GM12865 (cell line): ENCODE measurements at regions not wholly inside any gene's neighbourhood (a gene's known extent, or its start where the extent isn't known, plus 50 kb on each side); places are given as distances from the start of the nearest gene placed in this dataset.

Experiments
- DNase-seq: peaks from one replicate; pipeline ENCODE4 v3.0.0; 2010; ENCODE audit warnings: low read depth
- H3K4me3 ChIP-seq: 2 replicates; pipeline ENCODE4 v1.5.1; 2011; ENCODE audit warnings: mild to moderate bottlenecking, low read depth, low read length, control low read depth
- CTCF ChIP-seq: IDR thresholded peaks from 2 replicates; pipeline ENCODE4 v1.5.1; 2011; ENCODE audit warnings: low read length, control low read depth, low read depth, inconsistent platforms; ENCODE audit not compliant: insufficient read depth; ENCODE audit errors: missing control alignments

DNA sequence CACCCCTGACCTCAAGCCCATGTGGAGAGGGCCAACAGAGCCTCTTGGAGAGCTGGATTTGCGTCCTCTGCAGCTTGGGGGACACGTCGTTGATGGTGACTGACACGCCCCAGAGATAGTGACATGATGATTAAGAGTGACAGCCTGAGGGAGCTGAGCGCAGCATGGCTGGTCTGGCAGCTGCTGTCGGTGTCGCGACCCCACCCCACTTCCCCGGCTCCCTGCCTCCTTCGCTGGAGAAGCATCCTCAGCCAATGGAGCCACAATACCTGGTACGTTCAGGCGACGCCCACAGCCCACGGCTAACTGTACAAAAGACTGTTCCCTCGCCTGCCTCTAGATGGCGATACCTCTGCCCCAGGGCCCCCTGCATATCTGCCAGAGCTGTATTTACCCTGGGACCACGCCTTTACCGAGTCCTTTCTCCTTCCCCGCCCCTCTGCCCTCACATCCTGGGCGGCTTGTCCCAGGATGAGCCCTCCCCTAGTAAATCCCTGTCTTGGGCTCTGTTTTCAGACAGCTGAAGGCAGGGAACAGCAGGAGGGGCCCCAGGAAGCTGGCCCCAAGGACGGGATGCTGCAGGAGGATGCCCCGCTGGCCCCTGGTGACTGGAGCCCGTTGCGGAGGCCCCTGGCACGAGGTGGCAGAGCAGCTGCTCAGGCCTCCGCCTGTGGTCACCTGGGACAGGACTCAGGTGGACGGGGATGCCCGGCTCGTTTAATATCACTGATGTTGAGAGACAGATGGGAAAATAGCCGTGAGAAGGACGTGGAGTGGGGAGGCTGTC is 90.6 kb downstream of the RPS6KA4 start:
- H3K4me3 ChIP-seq, result no peak overlapping the region; the same call in 1 of the 2 replicates
- TF ChIP-seq CTCF, result peak; percentile 96
- peak; percentile 76 for DNase-seq

DNA sequence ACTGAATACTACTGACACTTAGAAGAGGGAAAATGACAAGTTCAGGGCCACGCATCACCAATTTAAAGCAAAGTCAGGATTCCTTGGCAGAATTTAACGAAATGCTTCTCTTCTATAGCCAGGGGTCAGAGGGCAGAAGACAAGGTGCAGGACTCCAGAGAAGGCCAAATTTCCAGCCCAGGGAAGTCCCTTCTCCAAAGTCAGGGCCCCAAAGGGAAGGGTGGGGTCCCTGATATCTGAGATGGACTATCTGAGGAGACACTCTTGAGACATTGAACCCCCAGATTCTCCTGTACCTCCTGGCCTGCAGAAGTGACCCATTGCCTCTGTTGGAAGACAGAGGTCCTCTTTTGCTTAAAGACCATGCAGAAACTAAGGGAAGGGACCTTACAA is 91.2 kb downstream of the RPS6KA4 start:
- no peak for DNase-seq
- H3K4me3 ChIP-seq, result no peak overlapping the region
- TF ChIP-seq CTCF, result no peak

DNA sequence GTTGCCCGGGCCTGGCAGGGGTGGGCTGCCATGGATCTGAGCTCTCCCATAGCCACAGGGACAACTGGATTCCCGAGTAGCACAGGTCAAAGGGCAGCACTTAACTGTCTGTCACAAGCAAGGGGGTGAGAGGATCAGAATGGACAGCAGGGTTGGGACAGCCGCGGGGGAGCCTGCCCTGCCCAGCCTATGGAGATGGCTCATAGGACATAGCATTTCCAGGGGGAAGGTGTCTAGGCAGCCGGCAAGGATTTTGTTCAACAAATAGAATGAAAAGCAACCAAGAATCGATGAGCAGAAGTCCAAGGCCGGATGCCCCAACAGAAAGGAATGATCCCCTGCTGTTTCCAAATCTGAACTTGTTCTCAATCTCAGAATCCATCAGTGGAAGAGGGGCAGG is 92.9 kb downstream of the RPS6KA4 start:
- no peak for TF ChIP-seq CTCF
- no peak for DNase-seq

GRCh38 chr11:64453466-64453865 is 94.5 kb downstream of the RPS6KA4 start:
- DNase-seq, result no peak
- TF ChIP-seq CTCF, result no peak
- H3K4me3 ChIP-seq, result no peak overlapping the region

More for the DNA sequence above, 92.9 kb downstream of the RPS6KA4 start:
- no peak overlapping the region for H3K4me3 ChIP-seq

GRCh38 chr11:64455456-64456261 is 96.7 kb downstream of the RPS6KA4 start:
- TF ChIP-seq CTCF, result no peak
- no peak for DNase-seq
- H3K4me3 ChIP-seq, result no peak overlapping the region

- DNase-seq, result no peak
Measured at GRCh38 chr11:64456509-64457320, 97.8 kb downstream of the RPS6KA4 start.

More at GRCh38 chr11:64456509-64457320, 97.8 kb downstream of the RPS6KA4 start:
- no peak for TF ChIP-seq CTCF
- H3K4me3 ChIP-seq, result no peak overlapping the region
